HG03280 (cell line): ENCODE measurements at regions not wholly inside any gene's neighbourhood (a gene's known extent, or its start where the extent isn't known, plus 50 kb on each side); places are given as distances from the start of the nearest gene placed in this dataset.
"Not testable (repeated sequence)": the region's sequence is repeated elsewhere in the genome, so short reads cannot be mapped to it uniquely, and the experiment has no call there.

Experiments used
- ATAC-seq: cut with Tn5 transposase; IDR thresholded peaks from one replicate; pipeline ENCODE4 v1.9.1; 2021; ENCODE audit warnings: mild to moderate bottlenecking, moderate library complexity; ENCODE audit not compliant: unreplicated experiment

GRCh38 chr1:60679524-60680375 is 402.6 kb upstream of the NFIA start:
- ATAC-seq, result no peak

- no peak for ATAC-seq
Observed at GRCh38 chr1:60678802-60679201, 403.6 kb upstream of the NFIA start.

GRCh38 chr1:60678391-60678790 is 404.0 kb upstream of the NFIA start:
- ATAC-seq, result no peak

GRCh38 chr1:60672449-60672848 is 409.9 kb upstream of the NFIA start:
- ATAC-seq, result no peak

- no peak for ATAC-seq
Observed at GRCh38 chr1:60670302-60670701, 412.1 kb upstream of the NFIA start.

- no peak for ATAC-seq
Observed at GRCh38 chr1:60668585-60668984, 413.8 kb upstream of the NFIA start.

- no peak for ATAC-seq
Observed at GRCh38 chr1:60665311-60665710, 417.1 kb upstream of the NFIA start.

- ATAC-seq, result no peak
Observed at GRCh38 chr1:60664086-60664625, 418.2 kb upstream of the NFIA start.

GRCh38 chr1:60662486-60663044 is 419.8 kb upstream of the NFIA start:
- ATAC-seq, result no peak

GRCh38 chr1:60657926-60658325 is 424.4 kb upstream of the NFIA start:
- ATAC-seq, result no peak

GRCh38 chr1:60655679-60656355 is 426.5 kb upstream of the NFIA start:
- no peak for ATAC-seq

- ATAC-seq, result not testable (repeated sequence)
Observed at GRCh38 chr1:60640033-60640551, 442.3 kb upstream of the NFIA start.

- no peak for ATAC-seq
Observed at GRCh38 chr1:60639287-60639686, 443.1 kb upstream of the NFIA start.

- ATAC-seq, result no peak
Observed at GRCh38 chr1:60637651-60638050, 444.7 kb upstream of the NFIA start.

GRCh38 chr1:60636946-60637345 is 445.4 kb upstream of the NFIA start:
- no peak for ATAC-seq

- no peak for ATAC-seq
Observed at GRCh38 chr1:60634106-60634505, 448.3 kb upstream of the NFIA start.

GRCh38 chr1:60622486-60622885 is 459.9 kb upstream of the NFIA start:
- ATAC-seq, result no peak

- ATAC-seq, result no peak
Observed at GRCh38 chr1:60621368-60621851, 461.0 kb upstream of the NFIA start.

- ATAC-seq, result no peak
Observed at GRCh38 chr1:60620087-60620486, 462.3 kb upstream of the NFIA start.

- ATAC-seq, result no peak
Observed at GRCh38 chr1:60619581-60619980, 462.8 kb upstream of the NFIA start.

- no peak for ATAC-seq
Observed at GRCh38 chr1:60615666-60616065, 466.7 kb upstream of the NFIA start.
